GM21381 (cell line): ENCODE measurements at regions not wholly inside any gene's neighbourhood (a gene's known extent, or its start where the extent isn't known, plus 50 kb on each side); places are given as distances from the start of the nearest gene placed in this dataset.
A peak's percentile ranks its signal among the peaks of the same experiment; 100 is the strongest.

Source experiments
- ATAC-seq: cut with Tn5 transposase; IDR thresholded peaks from one replicate; pipeline ENCODE4 v1.9.1; 2021; ENCODE audit warnings: mild to moderate bottlenecking, moderate library complexity; ENCODE audit not compliant: unreplicated experiment

DNA sequence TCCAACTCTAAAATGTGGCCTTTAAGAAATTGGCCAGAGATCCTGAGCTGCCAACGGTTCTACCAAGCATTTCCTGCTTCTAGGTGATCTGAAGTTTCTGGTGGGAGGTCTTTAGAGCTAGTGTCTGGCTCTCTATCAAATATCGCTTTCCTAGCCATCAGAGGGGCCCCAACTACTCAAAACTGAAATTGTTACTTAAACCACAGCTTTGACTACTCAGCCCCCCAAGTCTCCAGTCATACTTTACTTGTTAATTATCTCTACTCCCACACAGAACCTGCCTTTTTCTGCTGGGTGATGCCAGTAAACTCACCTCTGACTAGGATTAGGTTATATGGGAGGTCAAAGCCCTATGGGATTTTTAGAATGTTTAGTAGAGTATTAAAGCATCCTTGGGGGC is 95.1 kb downstream of the FASLG start:
- no peak for ATAC-seq

GRCh38 chr1:172754609-172755008 is 95.7 kb downstream of the FASLG start:
- ATAC-seq = no peak

DNA sequence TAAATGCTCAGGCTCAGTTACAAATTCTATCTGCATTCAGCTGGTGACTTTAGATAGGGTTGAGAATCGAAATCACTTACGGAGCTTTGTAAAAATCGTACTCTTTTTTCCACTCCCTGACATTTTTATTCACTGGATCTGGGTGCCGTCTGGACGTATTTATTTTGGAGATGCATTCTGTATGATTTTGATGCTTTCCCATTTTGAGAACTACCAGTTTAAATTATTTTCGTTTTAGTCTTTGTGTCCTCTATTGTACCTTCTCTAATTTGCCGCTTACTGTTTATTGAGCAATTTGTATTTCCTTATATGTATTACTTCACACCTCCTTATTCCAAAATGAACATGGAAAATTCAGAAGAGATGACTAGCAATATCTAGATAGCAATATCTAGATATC is 96.2 kb downstream of the FASLG start:
- no peak for ATAC-seq

DNA sequence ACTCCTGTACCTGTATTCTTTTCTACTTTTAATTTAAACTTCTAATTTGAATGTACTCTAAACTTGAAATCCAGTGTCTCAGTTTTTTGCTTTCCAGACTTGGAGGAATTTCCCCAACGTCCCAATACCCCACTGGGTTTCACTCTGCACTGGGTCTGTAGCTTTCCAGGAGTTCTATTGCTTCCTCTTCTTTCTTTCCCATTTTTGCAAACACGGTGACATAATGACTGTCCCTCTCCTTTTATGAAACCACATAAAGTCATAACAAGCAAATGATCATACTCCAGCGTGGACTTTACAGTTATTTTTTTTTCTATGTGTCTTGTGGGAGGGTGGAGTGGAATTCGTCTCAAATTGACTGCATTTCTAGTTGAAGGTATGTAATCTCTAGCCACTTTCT is 97.1 kb downstream of the FASLG start:
- no peak for ATAC-seq

DNA sequence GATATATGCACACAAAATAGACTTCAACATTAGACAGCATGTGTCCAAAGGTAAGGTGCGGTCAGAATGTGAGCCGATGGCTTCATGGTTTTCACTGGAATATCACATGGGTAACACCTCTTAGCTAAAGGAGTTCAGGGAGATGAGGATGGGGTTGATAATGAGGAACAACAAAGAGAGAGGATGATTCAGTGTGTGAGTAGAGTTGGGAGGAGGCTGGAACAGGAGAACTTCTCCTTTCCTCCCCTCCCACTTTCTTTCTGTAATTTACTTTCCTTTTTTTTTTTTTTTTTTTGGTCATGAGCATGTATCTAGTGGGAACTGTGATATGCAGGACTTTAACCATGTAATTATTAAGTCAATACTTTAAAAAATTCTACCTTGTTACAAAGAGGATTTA is 99.4 kb downstream of the FASLG start:
- no peak for ATAC-seq

DNA sequence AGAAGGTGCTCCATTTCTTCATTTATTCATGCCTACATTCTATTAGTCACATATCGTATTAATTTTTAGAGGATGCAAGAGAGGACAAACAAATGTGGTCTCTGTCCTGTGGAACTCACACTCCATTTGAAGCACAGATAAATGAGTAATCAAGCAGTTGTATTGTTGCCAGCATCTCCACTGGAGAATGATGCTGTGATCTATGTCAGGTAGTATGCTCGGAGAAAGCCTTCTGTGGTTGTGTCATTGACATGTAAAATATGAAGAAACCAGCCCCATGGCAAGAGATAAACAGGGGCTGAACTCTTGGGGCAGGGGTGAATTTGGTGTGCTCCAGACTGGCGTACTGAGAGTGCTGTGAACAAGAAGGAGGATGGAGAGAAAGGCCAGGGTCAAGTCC is 101.2 kb downstream of the FASLG start:
- no peak for ATAC-seq

DNA sequence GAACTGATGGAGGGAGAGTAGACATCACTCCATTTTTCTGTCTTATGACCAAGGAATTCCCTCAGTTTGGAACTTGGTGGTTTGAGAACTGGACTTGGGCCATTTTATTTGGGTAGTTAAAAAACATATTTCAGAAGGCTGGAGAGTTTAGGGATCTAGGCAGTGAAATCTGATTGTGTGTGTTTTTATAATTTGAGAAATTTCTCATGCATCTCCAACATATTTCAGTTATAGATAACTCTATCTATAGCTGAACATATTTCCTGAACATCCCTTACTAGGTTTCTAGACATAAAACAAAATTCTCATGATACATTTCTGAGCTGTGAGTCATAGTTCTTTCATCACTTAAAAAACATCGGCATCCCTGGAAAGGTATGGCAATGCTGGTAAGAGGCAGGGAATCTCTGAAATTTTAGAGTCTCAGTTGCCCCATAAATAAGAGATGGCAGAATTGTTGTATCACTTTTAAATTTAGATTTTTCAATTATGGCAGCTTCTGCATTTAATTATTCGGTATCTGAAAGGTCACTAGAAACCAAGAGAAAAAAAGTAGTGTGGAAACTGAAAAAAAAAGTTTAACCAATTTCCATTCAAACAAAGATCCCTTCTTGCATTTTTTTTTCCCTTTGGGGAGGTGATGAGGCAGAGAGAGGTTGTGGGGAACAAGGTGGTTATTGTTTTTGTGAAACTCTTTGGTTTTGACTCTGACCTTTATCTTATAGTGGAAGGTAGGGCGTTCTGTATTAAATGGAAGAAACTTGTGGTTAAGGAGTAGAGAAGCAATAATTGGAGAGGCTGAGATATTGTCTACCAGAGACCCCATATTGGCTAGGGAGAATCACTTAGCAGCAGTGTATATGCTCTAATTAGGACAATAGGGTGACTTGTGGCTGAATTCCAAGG is 102.9 kb downstream of the FASLG start:
- no peak for ATAC-seq

- no peak for ATAC-seq
These were observed 104.2 kb downstream of the FASLG start for GRCh38 chr1:172763057-172763456.

GRCh38 chr1:172764378-172764777 is 105.5 kb downstream of the FASLG start:
- ATAC-seq = no peak

DNA sequence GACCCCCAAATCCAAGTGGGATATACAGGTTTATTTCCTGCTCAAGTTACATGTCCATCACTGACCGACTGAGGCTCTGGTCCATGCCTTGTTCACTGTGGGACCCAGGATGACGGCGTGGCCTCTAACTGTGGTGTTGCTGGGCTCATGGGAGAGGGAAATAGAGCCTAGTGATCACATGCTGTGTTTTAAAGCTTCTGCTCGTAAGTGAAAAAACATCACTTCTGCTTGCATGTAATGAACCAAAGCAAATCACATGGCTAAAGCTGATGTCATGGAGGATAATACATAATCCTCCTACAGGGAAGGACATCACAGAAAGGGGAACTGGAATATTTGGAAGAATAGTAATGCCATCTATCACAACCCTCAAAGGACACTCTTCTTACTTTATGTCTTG is 107.6 kb downstream of the FASLG start:
- ATAC-seq = no peak

GRCh38 chr1:172770071-172770470 is 111.2 kb downstream of the FASLG start:
- ATAC-seq = no peak

GRCh38 chr1:172774561-172774960 is 115.7 kb downstream of the FASLG start:
- ATAC-seq = no peak

- no peak for ATAC-seq
These were observed 116.7 kb downstream of the FASLG start for GRCh38 chr1:172775606-172776005.

DNA sequence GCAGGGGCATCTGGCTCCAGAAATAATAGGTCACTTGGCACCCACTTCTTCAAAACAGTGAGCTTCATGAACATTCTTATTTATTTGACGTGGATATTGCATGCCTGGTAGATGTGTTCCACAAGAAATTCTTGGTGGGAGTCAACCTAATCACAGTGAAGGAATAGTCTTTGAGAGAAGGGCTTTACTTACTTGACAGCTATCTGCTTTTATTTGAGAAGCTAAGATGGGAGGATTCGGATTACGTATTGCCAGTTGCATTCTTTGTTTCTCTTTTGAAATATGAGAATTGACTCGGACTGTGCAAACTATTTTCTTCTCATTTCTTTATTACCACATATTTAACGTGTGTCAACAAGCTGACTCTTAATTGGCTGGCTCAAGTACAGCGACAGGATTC is 117.2 kb downstream of the FASLG start:
- ATAC-seq = no peak

DNA sequence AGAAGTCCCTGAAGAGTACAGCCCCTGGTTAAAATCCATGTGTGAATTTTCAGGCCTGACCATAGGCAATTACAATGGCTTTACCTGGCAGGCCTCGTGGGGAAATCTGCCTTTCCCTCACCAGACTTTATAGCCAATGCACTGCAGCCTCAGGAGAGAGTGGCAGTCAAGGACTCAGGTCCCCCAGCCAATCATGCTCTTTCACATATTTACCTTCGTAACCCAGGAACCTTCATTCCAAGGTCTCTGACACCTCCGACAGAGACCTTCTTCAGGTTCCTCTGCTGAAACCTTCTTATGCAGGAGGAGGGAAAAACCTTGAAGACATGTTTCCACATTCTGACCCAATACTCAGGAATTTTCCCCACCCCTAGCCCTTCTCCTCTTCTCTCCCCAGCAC is 118.9 kb downstream of the FASLG start:
- no peak for ATAC-seq

DNA sequence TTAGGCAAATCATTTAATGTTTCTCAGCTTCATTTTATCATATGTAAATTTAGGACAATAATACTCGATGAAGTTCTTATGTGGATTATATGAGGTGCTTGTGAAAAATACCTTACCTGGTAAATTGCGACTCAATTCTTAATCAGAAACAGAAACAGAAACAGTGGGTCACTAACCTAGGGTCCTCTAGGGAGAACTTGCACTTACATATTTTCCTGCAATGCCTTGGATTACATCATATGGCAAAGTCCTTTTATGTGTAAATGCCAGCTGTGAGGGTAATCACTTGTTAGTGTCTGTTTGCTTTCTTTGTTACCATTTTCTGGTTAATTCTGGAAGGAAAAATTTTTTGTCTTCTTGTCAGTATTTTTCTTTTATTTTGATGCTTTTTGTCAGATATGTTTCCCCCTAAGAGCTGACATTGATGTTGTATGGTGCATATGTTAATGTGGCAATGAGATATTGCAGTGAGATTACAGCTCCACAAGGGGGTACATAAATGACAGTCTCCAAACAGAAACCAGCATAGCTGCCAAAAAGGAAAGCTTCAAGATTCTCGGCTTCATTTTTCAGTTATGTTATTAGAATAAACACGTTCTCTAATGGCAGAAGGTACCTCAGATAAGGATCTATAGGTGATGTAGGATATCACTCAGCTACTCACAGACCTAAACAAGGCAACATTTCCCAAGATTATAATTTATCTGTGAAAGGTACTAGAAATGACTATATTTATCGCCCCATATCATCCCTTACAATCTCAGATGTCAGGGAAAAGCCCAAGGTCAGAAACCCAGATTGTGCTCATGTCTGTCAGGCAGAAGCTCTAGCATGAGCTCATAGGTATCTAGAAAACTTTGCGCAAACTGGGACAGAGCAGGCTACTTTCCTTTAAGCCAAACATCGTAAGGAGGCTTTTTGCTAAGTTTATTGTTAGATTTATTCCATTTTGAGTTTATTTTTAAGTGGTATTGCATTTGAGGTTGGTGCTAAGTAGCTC is 119.9 kb downstream of the FASLG start:
- peak; percentile 53 for ATAC-seq

DNA sequence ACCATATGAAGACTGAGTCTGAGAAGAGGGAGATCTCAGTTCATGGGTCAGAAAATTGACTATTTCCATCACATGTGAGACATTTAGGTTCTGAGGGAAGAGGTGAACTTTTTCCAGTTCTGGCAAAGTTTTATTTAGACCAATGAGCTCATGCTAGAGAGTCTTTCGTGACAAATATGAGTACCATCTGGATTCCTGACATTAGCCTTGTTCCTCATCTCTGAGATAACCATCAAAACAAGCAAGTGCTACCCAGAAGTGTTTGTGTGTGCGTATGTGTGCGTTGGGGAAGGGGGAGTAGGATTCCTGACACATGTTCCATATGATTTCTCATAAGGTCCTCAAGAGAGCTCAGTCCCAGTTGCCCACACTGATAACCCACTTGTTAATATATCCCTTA is 120.6 kb downstream of the FASLG start:
- ATAC-seq = no peak

- ATAC-seq = peak; percentile 77
These were observed 122.7 kb downstream of the FASLG start for GRCh38 chr1:172781513-172782140.

DNA sequence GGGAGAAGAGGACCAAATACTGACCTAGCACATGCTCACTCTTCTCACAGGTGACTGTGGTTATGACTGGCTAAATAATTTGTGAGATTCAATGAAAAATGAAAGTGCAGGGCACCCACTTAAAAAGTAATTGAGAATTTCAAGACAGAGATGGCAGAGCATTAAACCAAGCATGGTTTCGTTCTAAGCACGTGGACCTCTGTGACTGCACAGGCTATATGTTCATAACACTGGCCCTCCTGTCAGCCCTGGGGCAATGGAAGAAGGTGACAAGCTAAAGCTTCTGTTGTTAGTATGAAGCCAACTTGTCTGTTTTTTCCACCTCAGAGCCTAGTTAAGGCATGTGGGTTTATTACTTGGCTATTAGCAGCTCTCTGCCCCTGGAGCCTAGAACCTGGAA is 130.9 kb downstream of the FASLG start:
- ATAC-seq = no peak

- no peak for ATAC-seq
These were observed 131.3 kb downstream of the FASLG start for GRCh38 chr1:172790245-172790644.

- ATAC-seq = no peak
These were observed 134.9 kb downstream of the FASLG start for GRCh38 chr1:172793823-172794222.
